ENCODE measurements at regions not wholly inside any gene's neighbourhood (a gene's known extent, or its start where the extent isn't known, plus 50 kb on each side); places are given as distances from the start of the nearest gene placed in this dataset.

- DNase-seq (ENCODE audit: low read depth in 1 of 2, low spot score in 1 of 2) = no peak
- H3K27ac ChIP-seq (replicated peaks) = no peak overlapping the region
- no peak overlapping the region for H3K4me3 ChIP-seq (replicated peaks; ENCODE audit: insufficient read depth, low read length)
- TF ChIP-seq POLR2AphosphoS5 (IDR thresholded peaks at IDR 0.05; ENCODE audit: low read depth) (no peak), GABPA (IDR thresholded peaks at IDR 0.05; ENCODE audit: low read depth) (no peak), SPI1 (IDR thresholded peaks at IDR 0.05; ENCODE audit: borderline replicate concordance, low read depth) (no peak)
- TF ChIP-seq, protein P1, sequence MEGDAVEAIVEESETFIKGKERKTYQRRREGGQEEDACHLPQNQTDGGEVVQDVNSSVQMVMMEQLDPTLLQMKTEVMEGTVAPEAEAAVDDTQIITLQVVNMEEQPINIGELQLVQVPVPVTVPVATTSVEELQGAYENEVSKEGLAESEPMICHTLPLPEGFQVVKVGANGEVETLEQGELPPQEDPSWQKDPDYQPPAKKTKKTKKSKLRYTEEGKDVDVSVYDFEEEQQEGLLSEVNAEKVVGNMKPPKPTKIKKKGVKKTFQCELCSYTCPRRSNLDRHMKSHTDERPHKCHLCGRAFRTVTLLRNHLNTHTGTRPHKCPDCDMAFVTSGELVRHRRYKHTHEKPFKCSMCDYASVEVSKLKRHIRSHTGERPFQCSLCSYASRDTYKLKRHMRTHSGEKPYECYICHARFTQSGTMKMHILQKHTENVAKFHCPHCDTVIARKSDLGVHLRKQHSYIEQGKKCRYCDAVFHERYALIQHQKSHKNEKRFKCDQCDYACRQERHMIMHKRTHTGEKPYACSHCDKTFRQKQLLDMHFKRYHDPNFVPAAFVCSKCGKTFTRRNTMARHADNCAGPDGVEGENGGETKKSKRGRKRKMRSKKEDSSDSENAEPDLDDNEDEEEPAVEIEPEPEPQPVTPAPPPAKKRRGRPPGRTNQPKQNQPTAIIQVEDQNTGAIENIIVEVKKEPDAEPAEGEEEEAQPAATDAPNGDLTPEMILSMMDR (IDR thresholded peaks at IDR 0.05; ENCODE audit: insufficient read depth, low read length) = no peak
- TF ChIP-seq, protein P2, sequence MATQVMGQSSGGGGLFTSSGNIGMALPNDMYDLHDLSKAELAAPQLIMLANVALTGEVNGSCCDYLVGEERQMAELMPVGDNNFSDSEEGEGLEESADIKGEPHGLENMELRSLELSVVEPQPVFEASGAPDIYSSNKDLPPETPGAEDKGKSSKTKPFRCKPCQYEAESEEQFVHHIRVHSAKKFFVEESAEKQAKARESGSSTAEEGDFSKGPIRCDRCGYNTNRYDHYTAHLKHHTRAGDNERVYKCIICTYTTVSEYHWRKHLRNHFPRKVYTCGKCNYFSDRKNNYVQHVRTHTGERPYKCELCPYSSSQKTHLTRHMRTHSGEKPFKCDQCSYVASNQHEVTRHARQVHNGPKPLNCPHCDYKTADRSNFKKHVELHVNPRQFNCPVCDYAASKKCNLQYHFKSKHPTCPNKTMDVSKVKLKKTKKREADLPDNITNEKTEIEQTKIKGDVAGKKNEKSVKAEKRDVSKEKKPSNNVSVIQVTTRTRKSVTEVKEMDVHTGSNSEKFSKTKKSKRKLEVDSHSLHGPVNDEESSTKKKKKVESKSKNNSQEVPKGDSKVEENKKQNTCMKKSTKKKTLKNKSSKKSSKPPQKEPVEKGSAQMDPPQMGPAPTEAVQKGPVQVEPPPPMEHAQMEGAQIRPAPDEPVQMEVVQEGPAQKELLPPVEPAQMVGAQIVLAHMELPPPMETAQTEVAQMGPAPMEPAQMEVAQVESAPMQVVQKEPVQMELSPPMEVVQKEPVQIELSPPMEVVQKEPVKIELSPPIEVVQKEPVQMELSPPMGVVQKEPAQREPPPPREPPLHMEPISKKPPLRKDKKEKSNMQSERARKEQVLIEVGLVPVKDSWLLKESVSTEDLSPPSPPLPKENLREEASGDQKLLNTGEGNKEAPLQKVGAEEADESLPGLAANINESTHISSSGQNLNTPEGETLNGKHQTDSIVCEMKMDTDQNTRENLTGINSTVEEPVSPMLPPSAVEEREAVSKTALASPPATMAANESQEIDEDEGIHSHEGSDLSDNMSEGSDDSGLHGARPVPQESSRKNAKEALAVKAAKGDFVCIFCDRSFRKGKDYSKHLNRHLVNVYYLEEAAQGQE (IDR thresholded peaks at IDR 0.05; ENCODE audit: insufficient replicate concordance, low read depth) = no peak
- no peaks in the 10 kb centered on the region for H3K27me3 ChIP-seq (ENCODE audit: insufficient read depth, poor library complexity, severe bottlenecking)
Measured at GRCh38 chr12:24447678-24448077, 498.2 kb upstream of the SOX5 start.

DNA sequence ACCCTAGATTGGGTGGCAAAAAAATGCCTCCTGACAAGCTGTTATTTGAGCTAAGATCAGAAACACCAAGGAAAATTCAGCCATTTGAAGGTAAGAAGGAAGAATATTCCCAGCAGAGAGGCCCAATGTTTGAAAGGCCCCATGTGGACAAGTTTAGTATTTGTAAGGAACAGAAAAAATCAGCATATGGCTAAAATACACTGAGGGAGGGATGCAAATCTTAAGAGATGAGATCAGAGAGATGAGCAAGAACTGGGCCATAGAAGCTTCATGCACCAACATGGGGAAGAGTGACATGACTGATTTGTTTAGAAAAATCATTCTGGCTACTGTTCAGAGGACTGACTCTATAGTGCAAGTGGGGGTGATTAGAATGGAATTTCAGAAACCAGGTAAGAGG, 496.8 kb upstream of the SOX5 start:
- H3K27me3 ChIP-seq (ENCODE audit: insufficient read depth, poor library complexity, severe bottlenecking) = no peaks in the 10 kb centered on the region
- H3K27ac ChIP-seq (replicated peaks) = no peak overlapping the region
- DNase-seq (ENCODE audit: low read depth in 1 of 2, low spot score in 1 of 2) = no peak
- no peak overlapping the region for H3K4me3 ChIP-seq (replicated peaks; ENCODE audit: insufficient read depth, low read length)
- TF ChIP-seq POLR2AphosphoS5 (IDR thresholded peaks at IDR 0.05; ENCODE audit: low read depth) = no peak
- TF ChIP-seq SPI1 (IDR thresholded peaks at IDR 0.05; ENCODE audit: borderline replicate concordance, low read depth) = no peak
- TF ChIP-seq, protein P2 (IDR thresholded peaks at IDR 0.05; ENCODE audit: insufficient replicate concordance, low read depth) = no peak
- TF ChIP-seq, protein P1 (IDR thresholded peaks at IDR 0.05; ENCODE audit: insufficient read depth, low read length) = no peak
- no peak for TF ChIP-seq GABPA (IDR thresholded peaks at IDR 0.05; ENCODE audit: low read depth)

- DNase-seq (ENCODE audit: low read depth in 1 of 2, low spot score in 1 of 2) = no peak
- no peaks in the 10 kb centered on the region for H3K27me3 ChIP-seq (ENCODE audit: insufficient read depth, poor library complexity, severe bottlenecking)
- no peak for TF ChIP-seq GABPA (IDR thresholded peaks at IDR 0.05; ENCODE audit: low read depth)
- no peak for TF ChIP-seq SPI1 (IDR thresholded peaks at IDR 0.05; ENCODE audit: borderline replicate concordance, low read depth)
- TF ChIP-seq, protein P1 (IDR thresholded peaks at IDR 0.05; ENCODE audit: insufficient read depth, low read length) = no peak
- TF ChIP-seq, protein P2 (IDR thresholded peaks at IDR 0.05; ENCODE audit: insufficient replicate concordance, low read depth) = no peak
- no peak for TF ChIP-seq POLR2AphosphoS5 (IDR thresholded peaks at IDR 0.05; ENCODE audit: low read depth)
- no peak overlapping the region for H3K27ac ChIP-seq (replicated peaks)
- H3K4me3 ChIP-seq (replicated peaks; ENCODE audit: insufficient read depth, low read length) = no peak overlapping the region
Measured at GRCh38 chr12:24444634-24445033, 495.2 kb upstream of the SOX5 start.
